DMS79 treated with DMSO at 0.1 percent for 48 hours (cell line): ENCODE measurements at regions not wholly inside any gene's neighbourhood (a gene's known extent, or its start where the extent isn't known, plus 50 kb on each side); places are given as distances from the start of the nearest gene placed in this dataset.

Source experiments
- DNase-seq: peaks from one replicate; lab custom pipeline; 2025; lab: John Stamatoyannopoulos, UW

DNA sequence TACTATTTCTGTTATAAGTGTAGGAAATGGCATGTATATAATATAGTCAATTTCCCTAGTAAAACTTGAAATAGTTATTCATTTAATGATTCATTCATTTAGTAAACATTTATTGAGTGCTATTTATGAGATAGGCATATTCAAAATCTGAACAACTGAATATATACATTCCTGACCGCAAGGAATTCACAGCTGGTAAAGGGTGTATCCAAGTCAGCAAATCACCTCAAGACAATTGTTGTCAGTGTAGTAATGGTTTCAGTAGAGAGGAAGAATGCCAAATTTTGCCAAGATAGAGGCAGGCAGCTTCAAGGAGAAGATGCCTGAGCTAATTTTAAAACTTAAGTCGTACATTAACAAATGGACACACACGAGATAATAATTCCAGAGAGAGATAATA lies 89.8 kb upstream of the CHST9 start:
- DNase-seq: no peak

DNA sequence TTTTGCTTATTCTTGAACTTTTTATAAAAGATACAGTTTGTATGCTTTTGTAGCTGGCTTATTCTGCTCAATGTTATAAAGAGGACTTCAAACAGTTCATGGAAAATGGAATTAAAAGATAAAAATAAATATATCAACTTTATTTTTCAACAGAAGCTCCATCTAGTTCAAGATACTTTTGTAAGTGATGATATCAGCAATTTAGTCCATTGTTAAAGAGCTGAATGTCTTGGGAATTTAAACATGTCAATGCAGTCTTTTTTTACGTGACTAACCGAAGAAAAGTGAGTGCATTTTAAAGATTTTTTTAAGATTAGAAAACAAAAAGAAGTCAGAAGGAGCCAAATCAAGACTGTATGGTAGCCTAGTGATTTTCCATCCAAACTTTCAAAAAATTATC lies 85.4 kb upstream of the CHST9 start:
- DNase-seq: no peak

DNA sequence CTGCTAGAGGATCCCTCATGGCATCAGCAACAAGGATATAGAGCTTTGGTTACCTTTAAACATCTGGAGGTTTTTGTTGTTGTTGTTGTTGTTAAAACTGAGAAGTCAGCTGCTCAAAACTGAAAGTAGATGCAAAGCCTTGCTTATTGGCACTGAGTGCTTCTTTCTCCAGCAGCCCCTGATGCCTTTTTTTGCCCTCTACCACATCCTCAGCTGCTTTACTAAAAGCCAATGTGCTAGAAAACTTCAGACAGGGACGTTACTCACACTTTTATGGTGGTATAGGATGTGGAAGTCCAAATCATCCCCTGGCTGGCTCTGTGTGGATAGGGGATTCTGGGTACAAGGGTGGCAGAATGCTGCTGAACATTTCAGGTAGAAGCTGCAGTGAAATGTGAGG lies 78.3 kb upstream of the CHST9 start:
- DNase-seq: no peak

DNA sequence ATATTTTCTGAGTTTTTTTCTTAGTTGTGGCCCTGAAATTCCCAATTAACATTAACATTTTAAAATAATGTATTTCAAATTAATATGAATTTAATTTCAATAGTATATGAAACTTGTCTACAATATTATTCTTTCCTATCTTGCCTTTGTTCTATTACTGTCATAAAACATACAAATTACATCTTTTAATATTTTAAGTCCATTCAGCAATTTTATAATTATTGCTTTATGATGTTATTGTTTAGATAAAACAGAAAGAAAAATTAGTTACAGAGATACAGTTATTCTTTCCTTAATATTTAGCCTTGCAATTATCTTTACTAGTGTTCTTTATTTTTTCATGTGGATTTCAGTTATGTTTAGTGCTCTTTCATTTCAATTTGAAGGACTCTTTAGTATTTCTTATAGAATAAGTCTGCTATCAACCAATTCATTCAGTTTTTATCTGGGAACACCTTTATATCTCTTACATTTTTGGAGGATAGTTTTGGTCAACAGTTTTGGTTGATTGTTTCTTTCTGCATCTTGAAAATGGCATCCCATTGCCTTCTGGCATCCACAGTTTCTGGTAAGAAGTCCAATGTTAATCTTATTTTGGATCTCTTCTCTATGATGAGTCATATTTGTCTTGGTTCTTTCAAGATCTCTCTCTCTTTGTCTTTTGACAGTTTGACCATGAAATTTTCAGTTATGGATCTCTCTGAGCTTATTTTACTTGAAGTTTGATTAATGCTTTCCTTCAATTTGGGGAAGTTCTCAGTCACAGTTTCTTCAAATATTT lies 76.9 kb upstream of the CHST9 start:
- no peak for DNase-seq

DNA sequence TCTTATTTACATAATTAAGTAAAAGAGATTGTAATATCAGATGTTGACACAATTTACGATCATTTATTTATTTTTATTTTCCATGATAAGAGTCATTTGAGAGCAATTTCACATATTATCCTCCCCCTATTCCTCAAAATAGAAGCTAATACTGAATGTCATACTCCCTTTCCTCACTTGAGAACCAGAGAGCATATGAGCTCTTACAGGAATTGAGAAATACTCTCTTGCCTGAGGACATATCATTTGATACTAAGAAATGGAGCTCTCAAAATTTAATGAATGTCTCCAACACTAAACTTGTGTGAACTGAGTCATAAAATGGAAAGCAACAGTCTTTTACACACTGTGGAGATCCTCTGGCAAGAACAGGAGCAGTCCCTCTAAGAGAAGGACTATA lies 68.5 kb upstream of the CHST9 start:
- no peak for DNase-seq

DNA sequence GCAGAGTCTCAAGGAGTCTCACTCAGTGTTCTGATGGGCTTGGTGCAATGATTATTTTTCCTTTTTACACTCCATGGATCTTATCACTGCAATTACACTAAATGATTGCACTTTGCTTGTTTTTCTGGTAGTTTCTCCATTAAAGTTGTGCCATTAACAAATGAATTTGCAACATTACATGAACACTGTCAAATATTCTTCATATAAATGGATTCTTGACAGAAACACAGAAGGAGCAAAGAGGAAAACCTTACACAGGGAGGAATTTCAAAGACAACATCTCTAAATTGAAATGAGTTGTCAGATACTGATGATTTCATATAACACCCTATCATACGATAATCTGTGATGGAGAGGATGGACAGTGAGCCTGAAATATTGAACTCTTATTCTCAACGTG lies 65.4 kb upstream of the CHST9 start:
- no peak for DNase-seq

DNA sequence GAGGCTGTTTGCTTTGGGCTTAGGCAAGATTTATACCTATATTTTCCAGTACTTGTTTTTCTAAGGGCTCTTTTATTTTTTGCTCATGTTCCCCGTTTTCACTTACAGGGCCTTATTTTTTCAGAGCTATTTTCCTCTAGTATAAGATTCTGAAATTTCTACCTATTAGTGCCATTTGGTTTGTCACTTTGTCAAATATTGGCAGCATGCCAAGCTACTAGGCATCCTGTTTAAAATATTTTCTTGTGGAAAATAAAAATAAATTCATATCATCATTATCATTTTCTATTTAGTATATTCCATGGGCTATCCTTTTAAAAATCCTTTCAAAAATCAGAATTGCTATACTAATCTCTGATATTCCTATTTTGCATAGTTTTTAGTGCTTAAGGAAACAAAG lies 64.8 kb upstream of the CHST9 start:
- no peak for DNase-seq

DNA sequence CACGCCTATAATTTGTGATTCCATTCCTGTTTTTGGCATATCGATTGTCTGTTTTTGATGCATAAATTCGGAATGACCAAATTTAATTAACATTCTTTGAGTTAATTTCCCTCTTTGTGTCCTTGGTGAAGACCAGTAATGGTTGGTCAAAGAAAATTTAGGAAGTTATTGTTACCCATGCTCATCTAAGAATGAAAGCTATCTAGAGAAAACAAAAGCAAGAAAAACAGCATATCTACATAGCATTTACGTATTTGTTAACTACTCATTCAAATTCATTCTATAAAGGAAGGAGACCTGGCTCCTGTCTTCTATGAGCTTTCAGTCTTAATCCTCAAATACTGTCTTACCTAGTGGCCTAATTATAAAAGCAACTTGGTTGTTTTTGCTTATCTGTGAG lies 59.2 kb upstream of the CHST9 start:
- no peak for DNase-seq

DNA sequence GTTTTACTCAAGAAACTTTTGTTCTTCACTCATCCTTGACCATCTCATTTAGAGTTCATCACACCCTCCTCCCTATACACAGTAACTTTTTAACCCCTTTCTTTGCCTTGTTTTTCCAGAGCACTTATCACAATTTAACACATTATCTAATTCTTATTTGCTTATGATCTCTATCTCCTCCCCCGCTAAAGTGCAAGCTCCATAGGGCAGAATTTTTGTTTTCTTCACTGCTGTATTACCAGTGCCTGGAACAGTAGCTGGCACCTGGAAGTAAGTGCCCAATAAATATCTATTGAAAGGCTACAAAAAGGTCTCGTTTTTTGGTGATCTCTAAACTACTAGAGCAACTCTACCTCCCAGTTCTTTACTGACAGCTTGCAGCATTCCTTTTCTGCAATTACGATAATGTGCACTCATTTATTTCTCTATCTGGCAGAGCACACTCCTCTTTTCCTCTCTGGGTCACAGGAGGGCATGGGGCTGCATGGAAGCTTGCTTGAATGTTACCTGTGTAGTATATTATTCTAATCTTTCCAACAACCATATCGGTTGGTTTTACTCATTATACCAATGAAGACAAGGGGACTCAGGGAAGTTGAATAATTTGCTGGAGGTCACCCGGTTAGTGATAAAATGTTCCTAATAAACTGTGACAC lies 57.4 kb upstream of the CHST9 start:
- no peak for DNase-seq

DNA sequence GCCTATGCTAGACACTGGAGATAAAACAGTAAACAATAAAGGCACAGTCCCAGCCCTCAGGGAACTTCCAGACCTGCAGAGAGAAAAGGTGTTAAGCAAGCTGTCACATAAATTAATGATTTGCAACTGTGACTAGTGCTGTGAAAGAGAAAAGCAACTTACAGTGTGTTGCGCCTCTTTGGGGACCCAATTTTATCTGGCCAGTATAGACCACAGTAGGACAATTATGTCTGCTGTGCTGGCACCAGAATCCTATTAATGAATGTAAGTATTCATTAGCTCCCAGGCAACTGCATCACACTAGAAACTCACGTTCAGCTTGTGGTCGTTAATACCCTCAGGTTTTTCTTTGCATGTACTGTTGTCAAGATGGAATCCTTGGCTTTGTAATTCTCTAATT lies 55.3 kb upstream of the CHST9 start:
- DNase-seq: no peak

DNA sequence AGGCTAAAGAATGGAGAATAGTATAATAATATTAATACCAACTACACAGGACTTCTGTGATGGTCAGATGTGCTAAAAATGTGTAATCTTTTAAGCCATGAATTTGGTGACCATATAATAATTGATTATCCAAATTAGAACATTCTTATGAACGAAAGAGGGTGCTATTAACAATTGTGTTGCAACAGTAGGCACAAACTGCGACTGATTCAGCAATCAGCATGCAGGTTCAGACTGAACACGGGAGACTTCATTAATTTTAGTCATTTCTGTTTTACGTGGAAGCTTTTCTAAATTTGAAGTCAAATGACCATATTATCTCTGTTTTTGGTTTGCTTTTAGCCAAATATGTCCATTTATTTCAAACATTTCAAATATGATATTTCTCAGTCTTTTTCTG lies 54.6 kb upstream of the CHST9 start:
- no peak for DNase-seq

DNA sequence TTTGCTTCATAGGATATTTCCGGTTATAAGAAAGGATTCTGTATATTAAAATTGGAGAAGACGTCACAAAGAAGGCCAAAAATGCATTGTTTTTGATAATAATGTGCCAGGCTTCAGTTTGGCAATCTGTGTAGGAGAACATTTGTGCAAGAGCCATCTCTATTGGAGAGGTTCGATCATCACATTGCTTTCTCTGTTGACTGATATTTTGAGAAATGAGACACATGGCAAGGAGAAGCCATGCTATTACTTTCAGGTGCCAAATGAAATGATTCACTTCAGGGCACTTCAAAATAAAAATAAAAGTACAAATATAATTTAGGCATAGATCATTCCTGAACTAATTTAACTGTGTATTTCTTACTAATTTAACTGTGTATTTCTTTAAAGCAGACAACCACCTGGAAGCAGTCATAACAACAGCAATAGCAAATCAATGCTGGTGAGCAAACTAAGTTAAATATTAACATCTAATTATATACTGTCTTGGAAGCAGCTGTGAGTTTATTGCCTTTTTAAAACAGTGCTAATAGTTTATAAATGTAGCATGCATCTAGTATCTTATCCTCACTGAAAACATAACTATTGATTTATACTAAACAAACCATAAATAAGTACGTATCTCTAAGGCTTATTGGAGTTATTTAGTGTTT lies 50.2 kb upstream of the CHST9 start:
- DNase-seq: no peak
